ENCODE measurements at regions not wholly inside any gene's neighbourhood (a gene's known extent, or its start where the extent isn't known, plus 50 kb on each side); places are given as distances from the start of the nearest gene placed in this dataset.

DNA sequence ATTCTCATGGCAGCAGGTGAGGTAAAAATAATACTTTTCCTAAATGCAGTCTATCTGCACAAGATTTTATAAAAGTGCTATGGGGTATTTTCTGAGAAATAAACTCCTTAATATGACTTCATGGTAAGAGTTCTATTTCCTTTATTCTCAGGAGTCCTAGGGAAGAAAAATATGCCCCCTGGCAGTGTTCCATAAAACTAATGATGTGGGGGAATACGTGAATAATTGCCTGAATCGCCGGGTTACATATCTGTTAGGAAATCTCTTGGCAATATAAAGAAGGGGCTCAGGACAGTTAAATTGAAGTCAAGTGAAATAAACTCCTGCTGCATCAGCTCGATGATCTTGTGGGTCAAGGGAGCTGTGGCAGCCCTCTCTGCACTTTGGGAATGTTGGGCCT is 229.7 kb downstream of the MAFB start:
- no peak for DNase-seq (ENCODE audit: extremely low read depth, low read depth, low spot score)

DNA sequence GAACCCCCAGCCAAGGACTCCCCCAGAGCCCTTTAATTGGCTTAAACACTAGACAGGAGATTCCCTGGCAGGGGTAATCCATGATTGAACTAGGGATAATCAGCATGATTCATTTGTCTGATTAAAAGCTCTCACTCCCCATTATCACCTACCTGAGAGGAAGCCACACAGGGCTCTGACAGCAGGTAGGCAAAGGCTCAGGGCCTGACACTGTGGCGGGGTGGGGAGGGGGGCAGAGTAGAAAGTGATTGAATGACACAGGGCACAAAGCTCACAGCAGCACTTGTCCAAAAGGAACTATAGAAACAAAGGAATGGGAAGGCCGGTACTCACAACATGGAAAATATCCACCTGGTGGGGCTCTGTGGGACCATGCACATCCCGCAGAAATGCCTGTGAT is 231.6 kb downstream of the MAFB start:
- DNase-seq (ENCODE audit: extremely low read depth, low read depth, low spot score) = no peak

- no peak for DNase-seq (ENCODE audit: extremely low read depth, low read depth, low spot score)
Observed at GRCh38 chr20:40452758-40453157, 236.3 kb downstream of the MAFB start.

DNA sequence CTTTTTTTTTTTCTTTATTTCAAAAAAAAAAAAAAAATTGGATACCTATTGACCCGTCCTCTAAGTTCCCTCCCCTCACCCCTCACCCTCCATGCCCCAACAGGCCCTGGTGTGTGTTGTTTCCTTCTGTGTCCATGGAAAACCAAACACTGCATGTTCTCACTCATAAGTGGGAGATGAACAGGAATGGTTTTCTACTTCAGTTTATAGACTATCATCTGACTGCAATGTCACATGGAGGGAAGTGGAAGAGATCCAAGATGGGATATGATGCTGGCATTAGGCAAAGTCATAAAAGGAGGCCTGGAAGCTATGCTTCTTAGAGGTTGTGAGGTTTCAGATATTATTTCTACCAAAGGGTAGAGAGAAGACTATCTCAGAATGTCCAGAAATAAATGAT is 237.5 kb downstream of the MAFB start:
- no peak for DNase-seq (ENCODE audit: extremely low read depth, low read depth, low spot score)

DNA sequence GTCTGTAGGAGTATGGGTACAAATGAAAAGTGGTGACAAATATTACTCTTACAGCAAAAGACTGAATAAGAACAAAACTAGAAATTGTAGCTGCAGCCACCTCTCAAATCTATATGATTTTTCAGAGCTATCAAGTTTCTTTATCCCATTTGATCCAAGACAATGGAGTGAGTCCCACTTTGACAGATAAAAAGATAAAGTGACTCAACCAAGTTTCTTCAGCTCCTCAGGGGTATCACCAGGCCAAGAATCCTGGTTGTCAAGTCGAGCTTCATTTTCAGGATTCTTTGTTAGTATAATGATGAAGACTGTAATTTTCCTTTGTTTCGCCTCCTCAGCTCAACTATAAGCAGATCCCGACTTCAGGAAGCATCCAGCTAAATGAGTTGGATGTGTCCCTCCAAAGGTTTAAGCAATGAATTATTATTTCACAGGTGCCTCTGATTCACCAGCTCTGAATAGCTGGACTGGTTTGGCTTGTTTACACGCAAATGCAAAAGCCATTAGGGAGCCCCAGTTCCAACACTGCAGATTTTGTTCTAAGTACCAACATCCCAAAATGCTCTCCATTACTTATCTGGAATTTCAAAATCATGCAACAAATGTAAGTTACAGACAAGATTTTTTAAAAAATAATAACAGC is 238.9 kb downstream of the MAFB start:
- no peak for DNase-seq (ENCODE audit: extremely low read depth, low read depth, low spot score)

GRCh38 chr20:40449144-40449690 is 239.8 kb downstream of the MAFB start:
- no peak for DNase-seq (ENCODE audit: extremely low read depth, low read depth, low spot score)

- no peak for DNase-seq (ENCODE audit: extremely low read depth, low read depth, low spot score)
Observed at GRCh38 chr20:40446888-40447287, 242.1 kb downstream of the MAFB start.

DNA sequence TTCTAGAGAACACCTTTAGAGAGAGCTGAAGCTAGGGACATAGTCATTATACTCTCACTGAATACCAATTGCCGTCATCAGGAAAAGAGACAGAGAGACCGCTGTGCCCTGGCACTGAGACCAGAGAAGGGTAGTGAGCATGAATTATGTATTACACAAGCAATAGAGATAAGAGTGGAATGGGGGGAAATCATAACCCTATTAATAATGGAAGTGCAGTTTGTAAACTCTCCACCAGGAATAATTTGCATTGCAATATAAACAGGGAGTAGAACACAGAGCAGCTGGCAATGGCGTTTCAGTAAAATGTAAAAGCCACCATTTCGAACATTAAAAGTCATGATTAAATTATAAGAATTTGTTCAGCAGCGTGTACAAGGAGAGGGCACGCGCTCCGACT is 244.5 kb downstream of the MAFB start:
- no peak for DNase-seq (ENCODE audit: extremely low read depth, low read depth, low spot score)

DNA sequence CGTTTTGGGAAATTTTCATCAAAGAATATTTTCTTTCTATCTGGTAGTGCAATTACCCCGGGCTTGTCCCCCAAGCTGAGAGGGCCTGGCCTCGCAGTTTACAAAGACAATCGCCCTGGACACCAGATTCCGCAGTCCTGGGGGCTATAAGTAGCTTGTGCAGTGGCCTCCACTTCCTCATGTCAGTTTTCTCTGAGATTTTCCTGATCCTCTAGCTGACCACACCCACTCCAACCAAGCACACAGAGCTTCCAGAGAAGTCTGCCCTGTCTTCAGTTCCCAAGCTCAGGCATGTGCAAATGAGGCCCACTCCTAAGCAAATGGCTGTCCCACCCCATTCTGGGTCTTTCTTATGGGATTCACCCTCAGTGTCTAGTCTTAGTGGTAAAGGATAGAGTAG is 245.3 kb downstream of the MAFB start:
- DNase-seq (ENCODE audit: extremely low read depth, low read depth, low spot score) = no peak

DNA sequence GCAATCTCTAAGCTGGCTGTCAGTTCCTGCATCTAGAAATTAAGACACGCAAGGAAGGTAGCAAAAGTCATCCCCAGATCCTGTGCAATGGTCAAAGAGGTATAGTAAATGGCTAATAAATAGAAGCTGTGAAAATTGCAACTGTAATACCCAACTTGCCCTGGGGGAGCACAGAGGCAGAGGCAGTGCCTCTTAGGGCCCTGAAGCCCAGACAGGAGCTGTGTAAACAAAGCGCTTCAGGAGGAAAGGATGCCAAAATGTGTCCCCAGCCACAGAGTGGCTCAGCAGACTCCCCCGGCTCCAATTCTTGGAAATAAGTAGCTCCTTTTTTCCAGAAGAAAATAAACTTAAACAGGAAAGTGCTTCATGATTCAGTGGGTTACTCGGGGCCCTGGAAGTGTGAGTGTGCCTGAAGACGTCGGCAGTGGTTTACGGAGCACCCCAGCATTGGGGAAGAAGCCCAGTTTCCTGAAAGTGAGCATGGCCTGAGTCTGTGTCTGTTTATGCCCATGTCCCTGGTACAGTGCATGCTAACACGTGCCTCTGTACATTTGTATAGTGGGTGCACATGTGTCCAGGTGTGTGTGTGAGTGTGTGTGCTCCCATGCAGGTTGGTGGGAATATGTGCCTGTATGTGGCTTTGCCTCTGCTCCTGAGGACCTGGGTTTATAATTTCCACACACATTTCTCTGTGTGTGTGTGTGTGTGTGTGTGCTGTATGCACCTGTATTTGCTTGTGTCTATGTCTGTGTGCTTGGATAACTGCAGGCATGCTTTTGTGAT is 246.7 kb downstream of the MAFB start:
- no peak for DNase-seq (ENCODE audit: extremely low read depth, low read depth, low spot score)

GRCh38 chr20:40441771-40442170 is 247.3 kb downstream of the MAFB start:
- no peak for DNase-seq (ENCODE audit: extremely low read depth, low read depth, low spot score)

GRCh38 chr20:40438161-40438830 is 250.7 kb downstream of the MAFB start:
- no peak for DNase-seq (ENCODE audit: extremely low read depth, low read depth, low spot score)

DNA sequence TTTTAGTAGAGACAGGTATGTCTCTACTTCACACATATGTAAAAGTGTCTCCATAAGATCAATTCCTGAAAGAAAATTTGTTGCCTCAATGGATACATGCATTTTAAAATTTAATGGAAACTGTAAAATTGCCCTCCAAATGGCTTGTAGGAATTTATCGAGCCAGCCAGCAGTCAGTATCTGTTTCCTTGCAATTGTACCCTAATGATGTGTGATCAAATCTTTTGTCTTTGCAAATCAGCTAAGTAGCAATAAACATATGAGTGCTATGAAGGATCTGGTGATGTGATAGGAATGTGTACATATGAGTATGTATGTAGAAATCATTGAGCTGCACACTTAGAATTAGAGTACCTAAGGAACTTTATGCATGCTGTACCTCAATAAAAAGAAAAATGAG is 253.0 kb downstream of the MAFB start:
- no peak for DNase-seq (ENCODE audit: extremely low read depth, low read depth, low spot score)

DNA sequence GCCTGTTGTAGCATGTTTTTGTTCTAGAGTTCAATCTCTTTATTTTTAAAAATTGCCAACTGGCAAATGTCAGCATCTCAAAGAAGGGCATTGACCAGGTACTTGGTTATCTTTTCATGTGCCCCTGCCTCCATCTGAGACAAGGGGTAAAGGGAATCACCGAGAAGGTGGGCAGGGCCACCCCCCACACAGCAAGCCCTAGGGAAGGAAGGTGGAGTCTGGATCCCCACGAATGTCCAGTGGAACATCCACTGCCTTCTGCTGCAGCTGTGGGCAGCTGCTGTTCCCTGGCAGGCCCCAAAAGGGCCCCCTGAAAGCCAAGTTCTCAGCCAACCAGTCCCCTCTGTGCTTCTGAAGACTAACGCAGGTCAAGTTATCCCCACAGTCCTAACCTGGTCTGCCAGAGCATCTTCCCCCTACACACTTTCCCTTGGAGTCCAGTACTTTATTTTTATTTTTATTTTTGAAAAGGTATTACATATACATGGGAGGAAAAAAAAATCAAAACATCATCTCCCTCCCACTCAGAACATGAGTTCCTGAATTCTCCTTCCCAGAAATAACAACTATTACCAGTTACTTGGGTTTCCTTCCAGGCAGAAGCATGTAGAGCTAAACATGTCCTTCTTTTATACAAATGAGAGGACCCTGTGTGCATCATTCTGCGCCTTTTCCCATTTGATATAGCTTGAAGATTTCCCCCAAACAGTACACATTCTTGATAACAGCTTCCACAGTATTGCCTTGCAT is 253.7 kb downstream of the MAFB start:
- DNase-seq (ENCODE audit: extremely low read depth, low read depth, low spot score) = no peak

DNA sequence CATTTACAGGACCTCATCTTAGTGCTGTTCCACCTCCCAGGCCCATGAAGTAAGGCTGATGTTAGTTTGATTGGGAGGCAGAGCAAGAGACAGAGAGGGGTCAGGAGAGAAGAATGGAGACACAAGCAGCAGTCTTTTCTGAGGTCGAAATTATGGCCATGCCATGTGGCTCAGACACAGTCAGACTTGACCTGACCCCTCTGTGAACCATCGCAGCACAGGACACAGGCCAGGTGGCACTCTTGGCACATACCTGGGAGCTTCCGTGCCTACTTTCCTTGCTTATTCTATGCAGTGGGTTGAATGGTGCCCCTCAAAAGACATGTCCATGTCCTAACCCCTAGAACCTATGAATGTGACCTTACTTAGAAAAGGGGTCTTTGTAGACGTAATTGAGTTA is 254.9 kb downstream of the MAFB start:
- DNase-seq (ENCODE audit: extremely low read depth, low read depth, low spot score) = no peak

- no peak for DNase-seq (ENCODE audit: extremely low read depth, low read depth, low spot score)
Observed at GRCh38 chr20:40433341-40433861, 255.6 kb downstream of the MAFB start.

- no peak for DNase-seq (ENCODE audit: extremely low read depth, low read depth, low spot score)
Observed at GRCh38 chr20:40431611-40432010, 257.4 kb downstream of the MAFB start.

- DNase-seq (ENCODE audit: extremely low read depth, low read depth, low spot score) = no peak
Observed at GRCh38 chr20:40431112-40431511, 257.9 kb downstream of the MAFB start.

DNA sequence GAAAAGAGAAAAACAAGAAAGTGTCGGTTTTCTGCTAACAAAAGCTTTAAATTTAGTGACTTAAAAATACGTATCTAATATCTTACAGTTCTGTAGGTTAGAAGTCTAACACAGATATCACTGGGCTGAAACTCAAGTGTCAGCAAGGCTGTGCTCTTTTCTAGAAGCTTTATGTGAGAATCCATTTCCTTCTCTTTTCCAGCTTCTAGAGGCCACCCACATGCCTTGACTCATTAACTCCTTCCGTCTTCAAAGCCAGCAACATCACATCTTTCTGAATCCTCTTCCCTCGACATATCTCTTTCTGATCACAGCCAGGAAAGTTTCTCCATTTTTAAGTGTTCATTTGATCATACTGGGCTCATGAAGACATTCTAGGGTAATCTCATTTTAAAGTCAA is 262.0 kb downstream of the MAFB start:
- DNase-seq (ENCODE audit: extremely low read depth, low read depth, low spot score) = no peak

DNA sequence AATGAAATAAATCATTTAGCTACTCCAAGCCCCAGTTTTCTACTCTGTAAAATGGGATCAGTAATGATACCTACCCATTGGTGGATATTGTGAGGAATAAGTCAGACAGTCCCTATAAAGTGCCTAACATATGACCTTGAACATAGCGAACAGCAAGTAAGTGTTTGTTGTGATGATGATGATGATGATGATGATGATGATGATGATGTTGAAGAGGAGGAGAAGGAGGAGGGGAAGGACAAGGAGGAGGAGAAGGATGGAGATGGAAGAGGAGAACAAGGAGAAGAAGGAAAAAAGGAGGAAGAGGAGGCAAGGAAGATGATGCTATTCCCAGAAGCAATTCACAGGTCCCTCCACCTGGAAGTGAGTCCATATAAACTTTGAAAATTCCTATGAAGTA is 264.3 kb downstream of the MAFB start:
- no peak for DNase-seq (ENCODE audit: extremely low read depth, low read depth, low spot score)

- DNase-seq (ENCODE audit: extremely low read depth, low read depth, low spot score) = no peak
Observed at GRCh38 chr20:40422656-40423055, 266.4 kb downstream of the MAFB start.
